Suppressor macrophage treated with lipopolysaccharide for 4 hours (primary cell): ENCODE measurements at regions not wholly inside any gene's neighbourhood (a gene's known extent, or its start where the extent isn't known, plus 50 kb on each side); places are given as distances from the start of the nearest gene placed in this dataset.
"Not testable (repeated sequence)": the region's sequence is repeated elsewhere in the genome, so short reads cannot be mapped to it uniquely, and the experiment has no call there.

Experiments used
- DNase-seq: peaks from one replicate; pipeline ENCODE4 v3.0.0-alpha.2; 2020

DNA sequence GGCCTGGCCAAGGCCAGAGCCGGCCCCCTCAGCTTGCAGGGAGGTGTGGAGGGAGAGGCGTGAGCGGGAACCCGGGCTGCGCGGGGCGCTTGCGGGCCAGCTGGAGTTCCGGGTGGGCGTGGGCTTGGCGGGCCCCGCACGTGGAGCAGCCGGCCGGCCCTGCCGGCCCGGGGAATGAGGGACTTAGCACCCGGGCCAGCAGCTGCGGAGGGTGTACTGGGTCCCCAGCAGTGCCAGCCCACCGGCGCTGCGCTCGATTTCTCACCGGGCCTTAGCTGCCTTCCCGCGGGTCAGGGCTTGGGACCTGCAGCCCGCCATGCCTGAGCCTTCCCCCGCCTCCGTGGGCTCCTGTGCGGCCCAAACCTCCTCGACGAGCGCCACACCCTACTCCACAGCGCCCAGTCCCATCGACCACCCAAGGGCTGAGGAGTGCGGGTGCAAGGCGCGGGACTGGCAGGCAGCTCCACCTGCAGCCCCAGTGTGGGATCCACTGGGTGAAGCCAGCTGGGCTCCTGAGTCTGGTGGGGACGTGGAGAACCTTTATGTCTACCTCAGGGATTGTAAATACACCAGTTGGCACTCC is 1800.2 kb downstream of the MRPL39 start:
- not testable (repeated sequence) for DNase-seq

DNA sequence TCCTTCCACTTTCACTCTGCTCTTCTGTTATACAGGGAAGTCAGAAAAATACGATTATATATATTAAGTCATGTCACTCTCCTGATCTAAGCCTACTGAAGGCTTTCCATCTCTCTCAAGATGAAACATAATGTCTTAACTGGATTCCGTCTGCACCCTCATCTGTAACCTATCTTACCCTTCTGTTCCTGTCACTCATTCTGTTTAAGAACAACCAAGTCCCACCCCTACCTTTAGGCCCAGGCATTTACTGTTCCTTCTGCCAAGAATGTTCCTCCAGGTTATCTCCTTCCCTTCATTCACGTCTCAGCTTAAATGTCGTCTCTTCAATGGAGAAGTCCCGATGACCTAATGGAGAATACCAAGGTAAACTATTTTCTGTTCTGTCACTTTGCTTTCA is 1802.4 kb downstream of the MRPL39 start:
- no peak for DNase-seq

DNA sequence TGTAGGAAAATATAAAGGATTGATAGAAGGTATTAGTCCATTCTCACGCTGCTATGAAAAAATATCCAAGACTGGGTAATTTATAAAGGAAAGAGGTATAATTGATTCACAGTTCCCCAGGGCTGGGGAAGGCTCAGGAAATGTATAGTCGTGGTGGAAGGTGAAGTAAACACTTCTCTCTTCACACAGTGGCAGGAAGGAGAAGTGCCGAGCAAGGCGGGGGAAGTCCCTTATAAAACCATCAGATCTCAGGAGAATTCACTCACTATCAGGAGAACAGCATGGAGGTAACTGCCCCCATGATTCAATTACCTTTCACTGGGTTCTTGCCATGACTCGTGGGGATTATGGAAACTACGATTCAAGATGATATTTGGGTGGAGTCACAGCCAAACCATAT is 1806.0 kb downstream of the MRPL39 start:
- DNase-seq = no peak

DNA sequence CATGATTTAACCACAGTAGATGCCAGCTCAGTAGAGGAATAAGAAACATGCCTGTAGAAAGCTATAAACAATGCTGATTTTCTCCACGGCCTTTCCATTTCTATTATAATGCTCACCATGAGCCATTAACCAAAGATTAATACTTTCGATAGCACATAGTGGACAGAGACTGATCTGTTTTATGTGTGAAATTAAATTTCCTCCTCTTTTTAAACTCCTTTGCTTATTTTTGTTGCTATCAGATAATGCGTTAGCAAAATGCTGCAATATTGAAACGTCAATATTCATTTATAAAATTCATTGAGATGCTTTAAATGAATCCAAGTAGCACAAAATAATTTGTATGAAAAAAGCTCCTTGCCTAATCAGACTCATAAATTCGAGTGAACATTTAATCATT is 1807.9 kb downstream of the MRPL39 start:
- no peak for DNase-seq

DNA sequence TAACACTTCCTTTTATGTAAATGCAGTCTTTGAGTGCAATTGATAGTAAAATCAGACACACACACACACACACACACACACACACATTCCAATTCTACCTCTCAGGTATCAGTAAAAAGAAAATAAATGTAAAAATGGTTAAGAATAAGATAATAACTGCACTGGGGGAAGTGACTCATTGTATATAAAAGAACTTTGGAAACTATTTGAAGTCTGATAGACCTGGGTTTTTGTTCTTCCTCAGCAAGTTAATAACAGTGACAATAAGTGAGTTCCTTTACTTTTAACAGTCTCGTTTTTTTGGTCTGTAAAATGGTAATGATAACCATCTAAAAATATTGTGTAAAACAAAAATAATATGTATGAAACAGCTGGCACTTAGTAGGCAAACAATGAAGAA is 1815.0 kb downstream of the MRPL39 start:
- no peak for DNase-seq

DNA sequence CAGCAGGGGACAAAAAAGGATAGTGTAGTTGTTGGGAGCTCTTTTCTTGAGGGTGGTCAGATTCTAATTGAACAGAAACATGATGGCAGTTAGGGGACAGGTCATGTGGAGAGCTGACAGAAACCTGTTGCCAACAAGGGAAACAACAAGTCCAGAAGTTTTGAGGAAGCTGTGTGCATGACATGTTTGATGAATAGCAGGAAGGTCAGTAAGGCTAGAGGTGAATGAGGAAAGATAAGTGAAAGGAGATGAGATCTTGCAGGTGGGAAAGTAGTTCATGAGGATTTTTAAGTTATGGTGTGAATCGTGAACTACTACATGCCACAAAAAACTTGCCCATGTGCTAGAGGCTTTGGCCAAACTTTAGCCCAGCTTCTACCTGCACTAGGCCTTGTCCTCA is 1817.4 kb downstream of the MRPL39 start:
- no peak for DNase-seq

DNA sequence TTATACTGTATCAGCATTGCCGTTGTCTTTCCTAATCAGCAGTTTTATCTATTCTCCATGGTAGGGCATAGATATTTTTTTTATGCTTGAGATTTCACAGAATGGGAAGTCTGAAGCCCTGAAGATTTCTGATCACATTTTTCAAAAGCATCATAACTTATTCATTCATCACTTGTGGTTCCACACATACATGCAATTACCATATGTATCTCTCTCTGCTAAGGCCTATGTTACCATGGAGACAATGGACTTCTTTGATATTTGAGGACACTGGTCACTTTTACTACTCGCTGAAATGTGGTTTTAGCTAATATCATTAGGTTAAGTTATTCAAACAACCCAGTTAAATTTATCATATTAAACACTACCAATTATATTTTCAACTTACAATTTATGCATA is 1827.0 kb downstream of the MRPL39 start:
- no peak for DNase-seq

DNA sequence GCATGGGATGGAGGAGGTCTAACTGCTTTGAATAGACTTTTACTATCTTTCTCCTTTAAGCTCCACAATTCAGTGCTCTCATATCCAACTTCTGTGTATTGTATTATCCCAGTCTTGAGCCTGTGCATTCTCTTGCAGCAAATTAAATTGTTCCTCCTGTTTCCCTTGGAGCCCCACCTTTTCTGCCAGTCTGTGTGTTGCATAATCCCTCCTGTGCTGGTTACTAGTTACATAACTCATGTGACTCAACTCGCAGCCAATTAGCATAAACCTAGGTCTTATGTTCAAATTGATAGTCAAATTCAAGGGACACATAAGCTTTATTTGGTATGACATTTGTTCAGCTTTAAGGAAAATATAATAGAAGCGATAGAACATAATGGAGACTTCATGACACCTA is 1863.5 kb downstream of the MRPL39 start:
- no peak for DNase-seq

DNA sequence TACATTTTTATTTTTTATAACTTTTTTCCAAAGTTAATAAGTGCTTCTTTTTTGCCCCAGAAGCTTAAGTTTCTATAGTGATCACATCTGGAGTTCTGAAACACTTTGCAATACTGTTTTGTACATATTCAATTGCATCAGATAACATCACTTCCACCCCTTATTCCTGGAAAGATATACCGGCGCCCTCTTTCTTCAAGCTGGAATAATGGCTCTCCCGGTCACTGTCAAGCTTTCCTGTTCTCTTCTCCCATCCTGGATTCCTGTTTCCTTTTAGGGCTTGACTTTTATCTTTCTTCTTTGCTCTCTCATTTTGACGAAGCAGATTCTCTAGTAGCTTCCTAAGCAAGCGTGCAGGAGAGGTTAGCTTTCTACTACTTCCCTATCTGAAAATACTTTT is 1866.8 kb downstream of the MRPL39 start:
- no peak for DNase-seq

DNA sequence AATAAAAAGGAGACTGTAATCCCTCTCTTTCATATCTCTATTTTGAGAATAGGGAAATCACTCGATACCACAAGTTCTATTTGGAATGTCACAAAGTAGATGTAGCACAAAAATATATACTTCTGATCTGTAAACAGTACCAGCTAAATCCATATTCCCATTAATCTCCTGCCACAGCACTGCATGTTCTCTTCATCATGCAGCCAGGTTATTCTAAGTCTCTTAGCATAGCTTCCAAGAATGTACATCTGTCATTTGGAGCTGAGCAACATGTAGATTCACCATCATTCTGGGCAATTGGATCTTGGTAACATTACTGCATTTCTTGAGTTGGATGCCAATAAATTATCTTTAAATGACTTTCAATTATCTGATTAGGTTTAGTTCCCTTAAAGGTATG is 1874.5 kb downstream of the MRPL39 start:
- no peak for DNase-seq

DNA sequence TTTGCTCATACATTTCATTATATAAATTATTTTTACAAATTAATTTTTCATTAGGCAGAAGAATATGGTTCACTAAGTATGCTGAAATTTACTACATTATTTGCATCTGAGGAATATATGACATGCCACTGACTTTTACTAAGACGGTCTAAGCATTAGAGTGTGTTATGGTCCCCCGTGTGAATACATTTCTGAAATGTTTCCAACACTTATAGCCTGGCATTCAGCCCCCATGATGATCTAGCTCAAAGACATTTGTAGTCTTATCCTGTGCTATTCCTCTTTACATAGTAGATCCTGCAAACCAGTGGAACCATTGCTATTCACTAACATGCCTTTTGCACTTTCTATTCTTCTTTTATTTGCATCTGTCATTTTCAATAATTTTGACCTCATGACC is 1878.0 kb downstream of the MRPL39 start:
- no peak for DNase-seq

DNA sequence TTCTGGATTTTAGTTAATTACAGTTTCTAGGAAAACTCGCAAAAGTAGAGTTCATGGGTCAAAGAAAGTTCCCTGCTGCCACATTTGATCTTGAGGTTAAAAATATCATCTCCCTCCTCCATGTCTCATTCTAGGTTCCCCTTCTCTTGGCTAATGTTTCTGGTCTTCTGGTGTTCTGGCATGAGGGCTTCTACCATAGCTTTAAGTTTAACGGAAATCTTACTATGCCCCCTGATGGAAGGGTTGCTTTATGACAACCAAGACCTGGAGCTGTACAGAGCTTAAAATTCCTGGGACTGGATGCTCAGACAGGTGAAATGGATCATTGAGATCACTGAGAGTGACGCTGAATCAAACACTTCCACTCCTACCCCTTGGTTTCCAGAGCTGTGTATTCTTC is 1881.7 kb downstream of the MRPL39 start:
- no peak for DNase-seq

DNA sequence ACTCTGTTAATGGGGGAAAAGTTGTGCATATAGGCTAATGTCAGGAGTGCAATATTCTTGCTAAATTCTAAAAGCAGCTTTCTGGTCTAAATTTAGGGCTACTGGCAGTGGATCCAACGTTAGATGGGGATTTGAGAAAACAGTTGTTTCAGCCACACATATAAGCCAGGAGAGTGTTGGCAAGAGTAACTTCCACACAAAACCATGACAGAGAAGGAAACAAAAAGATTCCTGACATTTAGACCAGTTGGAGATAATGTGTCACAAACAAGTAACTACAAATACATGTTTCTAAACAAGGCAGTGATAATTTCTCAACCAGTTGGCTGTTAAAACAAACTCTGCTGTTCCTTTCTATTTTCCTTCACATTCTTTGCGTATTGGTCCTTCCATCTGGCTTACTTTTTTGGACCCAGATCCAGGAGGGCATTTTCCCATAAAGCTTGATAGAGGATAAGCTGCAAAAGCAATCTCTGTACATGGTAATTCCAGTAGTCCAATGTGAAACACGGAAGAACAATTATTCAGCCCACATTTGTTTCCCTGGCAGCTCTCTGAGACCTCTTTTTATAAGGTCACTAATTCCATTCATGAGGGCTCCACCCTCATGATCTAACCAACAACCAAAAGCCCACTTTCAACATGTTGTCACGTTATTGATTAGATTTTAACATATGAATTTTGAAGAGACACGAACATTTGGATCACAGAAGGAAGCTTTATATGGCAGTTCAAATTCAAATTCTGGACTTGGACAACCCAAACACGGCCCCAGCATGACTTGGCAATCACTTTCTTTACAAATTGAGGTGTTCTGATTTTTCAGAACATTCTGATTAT is 1888.6 kb downstream of the MRPL39 start:
- DNase-seq = no peak

DNA sequence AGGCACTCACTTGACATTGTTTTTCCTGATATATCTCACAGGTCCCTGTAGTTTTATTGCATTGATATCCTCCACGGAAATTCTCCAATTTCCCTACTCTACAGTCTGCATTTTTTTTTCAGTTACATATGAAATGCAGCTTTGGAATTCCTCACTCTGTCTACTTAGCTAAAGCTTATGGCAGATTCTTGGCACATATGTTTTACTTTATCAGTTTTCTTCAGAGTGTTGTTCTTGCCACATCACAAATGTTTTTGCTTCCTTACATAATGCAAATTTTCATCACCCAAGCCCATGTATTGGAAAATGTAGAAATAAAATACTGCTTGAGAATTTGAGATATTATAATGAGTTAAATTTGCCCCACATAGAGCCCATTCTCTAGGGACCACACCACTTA is 1895.1 kb downstream of the MRPL39 start:
- no peak for DNase-seq

DNA sequence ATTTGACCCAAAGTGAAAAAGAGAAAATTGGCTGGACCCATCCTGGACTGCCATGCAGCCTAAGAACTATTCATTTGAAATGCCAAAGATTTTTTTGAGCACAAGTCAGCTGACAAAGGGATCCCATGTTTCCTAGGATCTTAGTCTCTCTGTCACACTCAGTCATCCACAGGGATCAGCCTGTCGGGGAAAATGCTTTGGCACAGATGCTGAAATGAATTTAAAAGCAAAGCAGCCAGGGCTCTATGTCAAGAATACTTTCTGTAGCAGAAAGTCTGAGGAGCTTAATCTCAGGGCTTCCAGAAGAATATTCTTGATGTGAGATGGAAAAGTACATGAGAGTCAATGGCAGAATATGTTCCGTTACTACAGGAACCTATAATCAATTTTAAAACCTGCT is 1900.8 kb downstream of the MRPL39 start:
- DNase-seq = no peak

DNA sequence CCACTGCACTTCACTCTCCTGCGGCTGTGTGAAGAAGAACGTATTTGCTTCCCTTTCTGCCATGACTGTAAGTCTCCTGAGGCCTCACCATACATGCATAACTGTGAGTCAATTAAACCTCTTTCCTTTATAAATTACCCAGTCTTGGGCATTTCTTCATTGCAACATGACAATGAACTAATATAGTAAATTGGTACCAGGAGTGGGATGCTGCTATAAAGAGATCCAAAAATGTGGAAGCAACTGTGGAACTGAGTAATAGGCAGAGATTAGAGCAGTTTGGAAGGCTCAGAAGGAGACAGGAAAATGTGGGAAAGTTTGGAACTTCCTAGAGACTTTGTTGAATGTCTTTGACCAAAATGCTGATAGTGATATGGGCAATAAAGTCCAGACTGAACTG is 1907.9 kb downstream of the MRPL39 start:
- no peak for DNase-seq

DNA sequence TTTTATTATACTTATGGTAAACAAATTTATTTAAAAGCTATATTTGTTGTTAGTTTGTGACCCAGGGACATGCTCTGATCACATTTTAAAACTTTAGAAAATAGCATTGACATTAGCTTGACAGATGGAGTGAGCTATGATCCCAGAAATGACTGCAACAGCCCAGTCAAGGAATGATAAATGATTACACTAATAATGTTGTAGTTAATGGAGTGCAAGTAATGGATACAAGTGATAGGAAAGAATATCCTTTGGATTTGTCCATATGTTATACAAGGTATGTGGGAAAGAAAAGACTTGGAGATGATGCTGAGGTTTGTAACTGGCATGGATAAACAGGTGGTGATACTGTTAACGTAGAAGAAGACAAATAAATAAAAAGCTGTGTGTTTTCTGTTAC is 1908.7 kb downstream of the MRPL39 start:
- DNase-seq = no peak

DNA sequence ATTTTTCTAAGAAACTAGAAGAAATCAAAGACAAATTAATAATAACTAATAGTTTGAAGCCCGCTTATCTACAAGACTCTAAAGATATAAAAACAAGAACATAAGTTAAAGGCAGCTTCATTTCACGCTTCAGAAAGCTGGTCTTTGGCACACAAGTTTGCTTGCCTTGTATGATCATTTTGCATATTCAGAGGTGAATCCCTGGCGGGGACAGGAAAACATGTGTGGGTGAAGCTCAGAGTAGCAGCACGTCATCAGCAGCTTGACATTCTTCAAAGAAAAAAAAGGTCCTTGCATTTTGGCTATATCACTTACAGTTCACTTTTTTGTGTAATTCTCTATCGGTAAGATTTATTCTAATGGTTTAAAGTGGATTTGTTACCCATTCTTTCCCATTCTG is 1911.8 kb downstream of the MRPL39 start:
- no peak for DNase-seq

DNA sequence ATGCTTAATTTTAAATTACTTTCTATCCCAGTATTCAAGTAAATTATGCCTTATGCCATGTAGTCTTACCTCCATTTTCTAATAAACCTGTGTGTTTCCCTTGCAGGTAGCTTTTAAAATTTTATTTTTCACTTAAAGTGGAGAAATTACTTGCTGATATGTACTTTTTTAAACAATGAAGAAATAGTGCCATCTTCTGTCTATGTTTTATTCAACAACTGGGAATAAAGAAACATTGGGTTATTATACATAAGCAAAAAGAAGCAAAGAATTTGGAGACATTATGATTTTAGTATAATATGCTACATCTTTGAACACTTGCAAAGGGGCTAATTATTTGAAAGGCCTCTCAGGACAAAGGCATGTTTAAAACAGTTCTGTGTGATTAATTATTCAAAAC is 1912.9 kb downstream of the MRPL39 start:
- no peak for DNase-seq

DNA sequence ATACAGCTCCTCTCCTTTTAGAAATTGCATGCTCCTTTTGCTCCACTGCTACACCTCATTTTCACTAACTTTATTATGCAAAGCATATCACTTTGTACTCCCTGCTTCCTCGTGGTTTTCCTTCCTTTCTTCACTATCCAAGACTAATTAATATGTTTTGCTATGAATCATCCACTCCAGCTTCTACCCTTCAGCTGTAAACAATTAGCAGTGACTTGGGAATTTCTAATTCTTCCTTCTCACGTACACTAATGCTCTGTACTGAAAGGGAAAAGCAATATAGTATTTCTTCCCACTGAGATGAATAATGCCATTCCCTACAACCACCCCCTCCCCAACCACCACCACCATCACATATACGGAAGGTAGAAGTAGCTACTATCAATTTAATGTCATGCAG is 1917.0 kb downstream of the MRPL39 start:
- DNase-seq = no peak

DNA sequence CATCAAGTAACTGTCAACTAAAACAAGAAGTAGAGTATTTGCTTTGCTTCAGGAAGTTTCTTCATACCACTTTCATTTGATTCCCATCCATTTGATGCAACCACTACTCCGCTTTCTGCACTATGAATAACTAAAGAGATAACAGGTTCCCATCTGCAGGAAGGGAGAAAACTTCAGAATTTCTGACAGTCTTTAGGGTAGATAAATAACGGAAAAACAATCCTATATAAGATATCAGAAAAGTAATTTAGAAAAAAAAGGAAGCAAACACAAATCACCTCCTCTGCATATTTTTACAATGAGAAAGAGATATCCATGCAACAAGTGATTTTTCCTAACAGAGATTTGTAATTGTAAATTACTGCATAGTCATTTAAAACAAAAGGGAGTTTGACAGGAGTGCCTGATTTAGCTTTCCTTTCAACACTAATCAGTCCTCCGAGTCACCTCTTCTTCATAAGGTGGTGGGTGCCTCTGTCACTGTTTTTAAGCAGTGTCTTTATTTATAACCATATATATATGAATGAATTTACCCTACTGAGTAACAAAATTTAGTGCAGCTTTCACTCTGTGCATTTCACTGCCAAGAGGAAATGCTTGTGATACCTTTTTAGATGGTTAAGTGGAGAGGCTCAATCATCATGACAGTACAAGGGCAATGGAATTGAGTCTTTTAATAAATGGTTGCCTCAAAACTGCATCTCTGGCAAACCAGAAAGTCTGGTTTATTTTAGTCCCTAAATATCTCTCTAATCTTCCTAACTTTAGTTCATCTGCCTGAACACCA is 1920.4 kb downstream of the MRPL39 start:
- DNase-seq = no peak

DNA sequence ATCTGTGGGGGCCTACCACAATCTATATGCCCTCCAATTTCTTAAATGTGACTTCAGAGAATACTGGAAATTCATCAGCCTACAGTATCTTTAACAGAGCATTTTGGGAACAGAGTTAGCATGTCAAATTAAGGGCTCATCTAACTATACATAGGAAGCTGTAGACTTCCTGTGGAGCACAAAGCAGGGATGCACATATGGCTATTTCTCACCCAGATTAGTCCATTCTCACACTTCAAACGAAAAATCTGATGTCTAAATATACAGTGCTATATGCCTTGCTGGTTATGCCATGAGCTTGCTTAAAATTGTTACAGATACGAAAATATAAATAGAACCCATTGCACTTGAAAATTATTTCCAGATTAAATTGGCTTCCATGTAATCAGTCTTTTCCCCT is 1922.8 kb downstream of the MRPL39 start:
- DNase-seq = no peak

DNA sequence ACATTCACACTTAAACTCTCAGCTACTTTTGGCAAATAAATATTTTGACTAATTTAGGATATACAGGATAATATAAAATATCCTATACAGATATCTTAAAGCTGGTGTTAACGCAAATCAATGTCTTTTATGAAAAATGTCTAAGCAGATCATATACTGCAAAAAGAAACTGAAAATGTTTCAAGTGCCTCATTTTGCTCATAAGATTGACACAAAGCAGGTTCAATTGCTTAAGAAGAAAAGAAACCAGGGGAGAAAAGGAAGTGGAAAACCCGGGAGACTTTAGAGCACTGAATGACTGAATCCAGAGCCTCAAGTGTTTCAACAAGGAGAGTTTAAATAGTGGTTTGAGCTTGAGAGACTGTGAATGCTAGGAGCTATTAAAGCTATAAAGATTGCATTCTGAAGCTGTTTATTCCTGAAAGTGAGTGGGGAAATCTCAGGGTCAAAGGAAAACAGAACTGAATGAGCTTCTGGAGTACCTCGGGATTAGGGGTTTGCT is 1943.0 kb downstream of the MRPL39 start:
- DNase-seq = no peak

DNA sequence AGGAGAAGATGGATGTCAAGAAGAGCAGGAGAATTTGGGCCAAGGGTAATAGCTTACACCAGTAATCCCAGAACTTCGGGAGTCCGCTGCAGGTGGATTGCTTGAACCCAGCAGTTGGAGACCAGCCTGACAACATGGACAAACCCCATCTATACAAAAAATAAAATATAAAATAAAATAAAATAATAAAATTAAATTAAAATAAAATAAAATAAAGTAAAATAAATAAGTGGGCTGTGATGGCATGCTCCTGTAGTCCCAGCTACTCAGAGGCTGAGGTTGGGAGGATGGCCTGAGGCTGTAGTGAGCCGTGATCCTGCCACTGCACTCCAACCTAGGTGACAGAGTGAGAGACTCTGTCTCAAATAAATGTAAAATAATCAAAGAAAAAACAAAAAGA is 1946.7 kb downstream of the MRPL39 start:
- DNase-seq = no peak
